GM21528 (cell line): ENCODE measurements at regions not wholly inside any gene's neighbourhood (a gene's known extent, or its start where the extent isn't known, plus 50 kb on each side); places are given as distances from the start of the nearest gene placed in this dataset.
A peak's percentile ranks its signal among the peaks of the same experiment; 100 is the strongest.

ENCODE experiments used
- ATAC-seq: cut with Tn5 transposase; IDR thresholded peaks from one replicate; pipeline ENCODE4 v1.9.1; 2021; ENCODE audit warnings: mild to moderate bottlenecking, moderate library complexity; ENCODE audit not compliant: unreplicated experiment, low FRiP score

GRCh38 chr5:52709167-52709925 lies 78.4 kb upstream of the ITGA1 start:
- ATAC-seq, result no peak

DNA sequence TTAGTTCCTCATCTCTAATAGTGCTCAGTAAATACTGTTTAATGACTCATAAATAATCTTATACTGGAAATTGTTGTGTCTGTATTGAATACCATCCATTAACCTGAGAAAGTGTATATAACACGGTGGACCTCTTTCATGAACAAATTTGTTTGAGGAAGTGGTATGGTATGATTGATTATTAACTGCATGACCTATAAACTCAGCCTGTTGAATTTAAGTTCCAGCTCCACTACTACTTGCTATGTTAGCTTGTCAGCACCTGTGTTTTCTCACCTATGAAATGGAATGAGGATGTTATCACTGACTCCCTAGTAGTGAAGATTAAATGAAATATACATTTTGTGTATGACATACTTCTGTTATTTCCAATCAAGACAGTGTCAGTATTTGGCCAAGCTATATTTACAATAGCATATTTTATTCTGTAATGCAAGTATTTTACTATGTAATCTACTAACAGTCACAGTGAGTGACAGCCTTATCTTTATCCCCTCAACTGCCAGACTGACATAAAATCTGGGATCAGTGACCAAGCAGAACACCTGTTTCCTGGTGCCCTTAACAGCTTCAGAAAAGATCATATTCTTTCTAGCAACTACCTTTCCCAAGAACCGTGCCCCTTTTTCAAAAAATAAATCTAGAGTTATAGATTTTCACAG lies 77.3 kb upstream of the ITGA1 start:
- peak; percentile 74 for ATAC-seq

- no peak for ATAC-seq
Measured at GRCh38 chr5:52710972-52711596, 76.6 kb upstream of the ITGA1 start.

GRCh38 chr5:52712354-52712753 lies 75.4 kb upstream of the ITGA1 start:
- ATAC-seq, result no peak

- ATAC-seq, result peak; percentile 91
Measured at GRCh38 chr5:52725065-52725746, 62.5 kb upstream of the ITGA1 start.

DNA sequence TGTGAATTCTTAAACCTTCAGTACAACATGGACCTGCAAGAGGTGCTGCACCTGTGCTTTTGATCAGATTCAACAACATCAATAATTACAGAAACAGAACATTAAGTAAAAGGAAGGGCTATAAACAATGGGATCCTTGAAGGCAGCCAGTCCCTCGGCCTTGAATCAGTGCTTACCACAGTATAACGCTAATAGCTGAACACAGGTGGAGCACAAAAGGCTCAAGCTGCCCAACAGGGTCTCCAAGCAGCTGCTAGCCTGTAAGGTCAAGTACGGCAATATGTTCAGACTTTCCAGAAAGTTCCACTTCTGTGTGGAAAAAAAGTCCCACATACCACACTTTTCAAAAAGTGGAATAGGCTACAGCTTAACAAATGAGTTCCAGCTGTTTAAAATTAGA lies 61.9 kb upstream of the ITGA1 start:
- peak; percentile 22 for ATAC-seq

- ATAC-seq, result no peak
Measured at GRCh38 chr5:52727020-52727419, 60.7 kb upstream of the ITGA1 start.

GRCh38 chr5:52727576-52727975 lies 60.1 kb upstream of the ITGA1 start:
- no peak for ATAC-seq

DNA sequence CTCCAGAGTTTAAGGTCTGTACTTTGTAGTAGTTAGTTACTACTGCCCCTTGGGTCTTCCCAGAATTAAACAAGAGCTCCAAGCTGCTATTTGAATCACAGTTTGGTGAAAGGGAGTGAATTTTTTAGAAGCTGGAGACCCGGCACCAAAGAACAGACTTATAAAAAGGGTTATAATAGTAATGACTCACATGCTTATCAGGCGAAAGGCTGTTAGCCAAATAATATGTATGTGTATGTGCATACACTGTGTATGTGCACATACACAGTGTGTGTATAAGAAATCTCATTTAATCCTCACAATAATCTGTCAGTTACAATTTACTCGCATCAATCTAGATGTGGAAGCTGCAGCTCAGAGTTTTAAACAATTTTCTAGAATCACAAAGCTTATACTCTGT lies 59.5 kb upstream of the ITGA1 start:
- ATAC-seq, result no peak

GRCh38 chr5:52728686-52729085 lies 59.0 kb upstream of the ITGA1 start:
- ATAC-seq, result no peak

DNA sequence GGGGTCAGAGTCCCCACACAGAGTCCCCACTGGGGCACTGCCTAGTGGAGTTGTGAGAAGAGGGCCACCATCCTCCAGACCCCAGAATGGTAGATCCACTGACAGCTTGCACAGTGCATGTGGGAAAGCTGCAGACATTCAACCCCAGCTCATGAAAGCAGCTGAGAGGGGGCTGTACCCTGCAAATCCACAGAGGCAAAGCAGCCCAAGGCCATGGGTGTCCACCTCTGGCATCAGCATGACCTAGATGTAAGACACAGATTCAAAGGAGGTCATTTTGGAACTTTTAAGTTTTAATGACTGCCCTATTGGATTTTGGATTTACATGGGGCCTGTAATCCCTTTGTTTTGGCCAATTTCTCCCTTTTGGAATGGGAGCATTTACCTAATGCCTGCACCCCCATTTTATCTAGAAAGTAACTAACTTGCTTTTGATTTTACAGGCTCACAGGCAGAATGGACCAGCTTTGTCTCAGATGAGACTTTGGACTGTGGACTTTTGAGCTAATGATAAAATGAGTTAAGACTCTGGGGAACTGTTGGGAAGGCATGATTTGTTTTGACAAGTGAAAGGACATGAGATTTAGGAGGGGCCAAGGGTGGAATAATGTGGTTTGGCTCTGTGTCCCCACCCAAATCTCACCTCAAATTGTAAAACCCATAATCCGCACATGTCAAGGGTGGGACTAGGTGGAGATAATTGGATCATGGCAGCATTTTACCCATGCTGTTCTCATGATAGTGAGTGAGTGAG lies 56.3 kb upstream of the ITGA1 start:
- ATAC-seq, result no peak

DNA sequence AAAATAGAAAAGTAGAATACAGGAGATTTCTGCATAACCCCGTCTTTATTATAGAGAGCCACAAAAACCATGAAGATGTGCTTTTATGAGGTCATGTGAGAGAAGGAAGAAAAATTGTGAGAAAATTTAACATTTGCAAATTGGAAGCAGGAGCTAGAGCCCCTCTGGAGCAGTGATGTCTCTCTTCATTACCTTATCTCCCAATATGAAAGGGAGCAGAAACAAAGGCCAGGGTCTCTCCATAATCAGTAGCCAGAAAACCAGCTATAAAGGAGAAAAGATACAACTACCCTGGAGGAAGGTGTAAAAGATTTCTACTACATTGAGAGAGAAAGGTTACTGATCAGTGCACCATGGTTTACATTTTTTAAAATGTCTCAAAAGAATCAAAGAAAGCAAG lies 53.2 kb upstream of the ITGA1 start:
- ATAC-seq, result no peak

DNA sequence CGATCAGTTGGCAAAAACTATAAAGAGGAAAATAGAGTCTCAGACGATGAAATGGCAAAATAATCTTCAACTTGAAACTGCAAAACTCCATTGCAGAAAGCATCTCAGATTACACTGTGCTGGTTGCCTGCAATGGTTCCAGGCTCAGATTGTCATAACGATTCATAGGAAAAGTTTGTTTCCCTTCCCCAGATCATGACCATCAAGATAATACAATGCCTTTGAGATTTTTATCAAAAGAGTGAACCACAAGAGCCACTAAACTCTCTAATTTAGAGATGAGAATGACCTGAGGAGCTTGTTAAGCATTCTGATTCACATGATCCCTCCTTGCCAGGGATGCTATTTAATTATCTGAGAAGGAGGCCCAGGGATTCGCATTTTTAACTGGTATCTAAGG lies 52.6 kb upstream of the ITGA1 start:
- ATAC-seq, result no peak
